HFF-Myc (cell line): ENCODE measurements at regions not wholly inside any gene's neighbourhood (a gene's known extent, or its start where the extent isn't known, plus 50 kb on each side); places are given as distances from the start of the nearest gene placed in this dataset.

Source experiments
- DNase-seq: peaks from one replicate; pipeline ENCODE4 v3.0.0-alpha.2; 2011; ENCODE audit warnings: low read depth; ENCODE audit errors: extremely low read depth
- H3K4me3 ChIP-seq: replicated peaks from 2 replicates; pipeline ENCODE4 v1.5.1; 2011; ENCODE audit warnings: low read depth, mild to moderate bottlenecking, control low read depth, low read length
- CTCF ChIP-seq: IDR thresholded peaks from 2 replicates; pipeline ENCODE4 v1.5.1; 2012; ENCODE audit warnings: mild to moderate bottlenecking, low read depth, low read length, control low read depth; ENCODE audit errors: missing control alignments

- H3K4me3 ChIP-seq = no peak overlapping the region
- no peak for TF ChIP-seq CTCF
- DNase-seq = no peak
Measured at GRCh38 chr2:121868652-121869051, 113.2 kb downstream of the TSN start.

GRCh38 chr2:121869363-121869762, 113.9 kb downstream of the TSN start:
- H3K4me3 ChIP-seq = no peak overlapping the region
- no peak for TF ChIP-seq CTCF
- DNase-seq = no peak

- H3K4me3 ChIP-seq = no peak overlapping the region
- no peak for DNase-seq
- TF ChIP-seq CTCF = no peak
Measured at GRCh38 chr2:121869873-121870272, 114.4 kb downstream of the TSN start.

- H3K4me3 ChIP-seq = no peak overlapping the region
- no peak for DNase-seq
- TF ChIP-seq CTCF = no peak
Measured at GRCh38 chr2:121872651-121873050, 117.2 kb downstream of the TSN start.

- H3K4me3 ChIP-seq = no peak overlapping the region
- DNase-seq = no peak
- TF ChIP-seq CTCF = no peak
Measured at GRCh38 chr2:121873864-121874263, 118.4 kb downstream of the TSN start.

GRCh38 chr2:121875585-121876185, 120.2 kb downstream of the TSN start:
- H3K4me3 ChIP-seq = no peak overlapping the region
- TF ChIP-seq CTCF = no peak
- no peak for DNase-seq

GRCh38 chr2:121877366-121877765, 121.9 kb downstream of the TSN start:
- no peak for DNase-seq
- H3K4me3 ChIP-seq = no peak overlapping the region
- no peak for TF ChIP-seq CTCF
